ENCODE measurements at regions not wholly inside any gene's neighbourhood (a gene's known extent, or its start where the extent isn't known, plus 50 kb on each side); places are given as distances from the start of the nearest gene placed in this dataset.
"Not testable (repeated sequence)": the region's sequence is repeated elsewhere in the genome, so short reads cannot be mapped to it uniquely, and the experiment has no call there.

DNA sequence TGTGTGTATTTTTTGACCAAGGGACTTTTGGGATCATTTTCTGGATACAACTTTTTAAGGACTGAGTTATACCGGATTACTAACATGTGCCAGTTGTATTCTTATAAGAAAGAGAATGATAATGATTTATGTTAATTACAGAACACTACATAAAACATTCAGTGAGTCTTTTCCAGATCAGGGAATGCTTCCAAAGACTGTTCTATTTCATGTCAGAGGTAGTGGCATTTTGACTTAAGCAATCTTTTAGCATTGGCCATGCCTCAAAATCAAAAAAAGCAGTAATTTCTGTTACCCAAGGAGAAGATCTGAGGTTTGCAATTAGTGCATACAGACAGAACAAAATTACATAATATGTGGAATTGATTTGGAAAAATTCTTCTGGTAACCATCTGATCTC, 413.0 kb upstream of the CDH9 start:
- H2AFZ ChIP-seq (ENCODE audit: low read length), result no peak overlapping the region

DNA sequence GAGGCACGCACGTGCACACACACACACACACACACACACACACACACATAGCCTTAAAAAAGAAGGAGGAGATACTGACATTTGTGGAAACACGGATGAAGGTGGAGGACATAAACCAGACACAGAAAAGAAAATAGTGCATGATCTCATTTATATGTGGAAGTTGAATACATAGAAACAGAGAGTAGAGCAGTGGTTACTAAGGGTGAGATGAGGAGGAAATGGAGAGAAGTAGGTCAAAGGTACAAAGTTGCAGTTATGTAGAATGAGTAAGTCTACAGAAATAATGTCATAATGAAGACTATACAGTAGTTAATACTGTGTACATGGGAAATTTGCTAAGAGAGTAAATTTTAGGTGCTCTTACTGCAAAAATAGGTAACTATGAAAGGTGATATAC, 412.2 kb upstream of the CDH9 start:
- H3K27me3 ChIP-seq (ENCODE audit: insufficient read depth, low read length), result no peaks in the 10 kb centered on the region
- H3K36me3 ChIP-seq (ENCODE audit: insufficient read depth, low read length), result no peaks in the 10 kb centered on the region
- no peaks in the 10 kb centered on the region for H3K4me1 ChIP-seq (ENCODE audit: insufficient read depth, low read length)
- H3K4me3 ChIP-seq (ENCODE audit: insufficient read depth, low read length), result no peak overlapping the region
- H4K20me1 ChIP-seq (ENCODE audit: insufficient read depth, low read length), result no peaks in the 10 kb centered on the region
- H3K27ac ChIP-seq (ENCODE audit: low read depth, low read length), result no peak overlapping the region
- no peak for DNase-seq (ENCODE audit: insufficient read length, low spot score, missing footprints)
- no peak overlapping the region for H3K4me2 ChIP-seq (ENCODE audit: insufficient read depth, low read length)
- no peaks in the 10 kb centered on the region for H3K79me2 ChIP-seq (ENCODE audit: insufficient read depth, low read length)
- H2AFZ ChIP-seq (ENCODE audit: low read length), result peak overlapping the region; percentile 5
- no peaks in the 10 kb centered on the region for H3K9me3 ChIP-seq (ENCODE audit: low read depth, low read length)
- TF ChIP-seq, protein P1, sequence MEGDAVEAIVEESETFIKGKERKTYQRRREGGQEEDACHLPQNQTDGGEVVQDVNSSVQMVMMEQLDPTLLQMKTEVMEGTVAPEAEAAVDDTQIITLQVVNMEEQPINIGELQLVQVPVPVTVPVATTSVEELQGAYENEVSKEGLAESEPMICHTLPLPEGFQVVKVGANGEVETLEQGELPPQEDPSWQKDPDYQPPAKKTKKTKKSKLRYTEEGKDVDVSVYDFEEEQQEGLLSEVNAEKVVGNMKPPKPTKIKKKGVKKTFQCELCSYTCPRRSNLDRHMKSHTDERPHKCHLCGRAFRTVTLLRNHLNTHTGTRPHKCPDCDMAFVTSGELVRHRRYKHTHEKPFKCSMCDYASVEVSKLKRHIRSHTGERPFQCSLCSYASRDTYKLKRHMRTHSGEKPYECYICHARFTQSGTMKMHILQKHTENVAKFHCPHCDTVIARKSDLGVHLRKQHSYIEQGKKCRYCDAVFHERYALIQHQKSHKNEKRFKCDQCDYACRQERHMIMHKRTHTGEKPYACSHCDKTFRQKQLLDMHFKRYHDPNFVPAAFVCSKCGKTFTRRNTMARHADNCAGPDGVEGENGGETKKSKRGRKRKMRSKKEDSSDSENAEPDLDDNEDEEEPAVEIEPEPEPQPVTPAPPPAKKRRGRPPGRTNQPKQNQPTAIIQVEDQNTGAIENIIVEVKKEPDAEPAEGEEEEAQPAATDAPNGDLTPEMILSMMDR (IDR thresholded peaks at IDR 0.05; ENCODE audit: extremely low read depth, low read depth, low read length), result no peak

More for the DNA sequence above, 413.0 kb upstream of the CDH9 start:
- TF ChIP-seq, protein P1 (IDR thresholded peaks at IDR 0.05; ENCODE audit: extremely low read depth, low read depth, low read length), result no peak
- DNase-seq (ENCODE audit: insufficient read length, low spot score, missing footprints), result no peak
- Histone ChIP-seq H3K79me2 (ENCODE audit: insufficient read depth, low read length) (no peaks in the 10 kb centered on the region), H3K27me3 (ENCODE audit: insufficient read depth, low read length) (no peaks in the 10 kb centered on the region), H3K27ac (ENCODE audit: low read depth, low read length) (no peak overlapping the region), H3K4me2 (ENCODE audit: insufficient read depth, low read length) (no peak overlapping the region), H3K4me1 (ENCODE audit: insufficient read depth, low read length) (no peaks in the 10 kb centered on the region), H4K20me1 (ENCODE audit: insufficient read depth, low read length) (no peaks in the 10 kb centered on the region), H3K36me3 (ENCODE audit: insufficient read depth, low read length) (no peaks in the 10 kb centered on the region), H3K9me3 (ENCODE audit: low read depth, low read length) (no peaks in the 10 kb centered on the region), H3K4me3 (ENCODE audit: insufficient read depth, low read length) (no peak overlapping the region)

DNA sequence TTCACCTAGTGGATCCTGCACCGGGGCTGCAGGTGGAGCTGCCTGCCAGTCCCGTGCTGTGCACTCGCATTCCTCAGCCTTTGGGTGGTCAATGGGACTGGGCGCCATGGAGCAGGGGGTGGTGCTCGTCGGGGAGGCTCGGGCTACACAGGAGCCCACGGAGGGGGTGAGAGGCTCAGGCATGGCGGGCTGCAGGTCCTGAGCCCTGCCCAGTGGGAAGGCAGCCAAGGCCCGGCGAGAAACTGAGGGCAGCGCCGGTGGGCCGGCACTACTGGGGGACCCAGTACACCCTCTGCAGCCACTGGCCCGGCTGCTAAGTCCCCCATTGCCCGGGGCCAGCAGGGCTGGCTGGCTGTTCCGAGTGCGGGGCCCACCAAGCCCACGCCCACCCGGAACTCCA, 401.0 kb upstream of the CDH9 start:
- not testable (repeated sequence) for H3K4me3 ChIP-seq (ENCODE audit: insufficient read depth, low read length); H3K4me2 ChIP-seq (ENCODE audit: insufficient read depth, low read length); H2AFZ ChIP-seq (ENCODE audit: low read length); H3K27ac ChIP-seq (ENCODE audit: low read depth, low read length); H3K79me2 ChIP-seq (ENCODE audit: insufficient read depth, low read length); DNase-seq (ENCODE audit: insufficient read length, low spot score, missing footprints); H3K9me3 ChIP-seq (ENCODE audit: low read depth, low read length); H3K36me3 ChIP-seq (ENCODE audit: insufficient read depth, low read length); H3K27me3 ChIP-seq (ENCODE audit: insufficient read depth, low read length); H3K4me1 ChIP-seq (ENCODE audit: insufficient read depth, low read length); H4K20me1 ChIP-seq (ENCODE audit: insufficient read depth, low read length)

DNA sequence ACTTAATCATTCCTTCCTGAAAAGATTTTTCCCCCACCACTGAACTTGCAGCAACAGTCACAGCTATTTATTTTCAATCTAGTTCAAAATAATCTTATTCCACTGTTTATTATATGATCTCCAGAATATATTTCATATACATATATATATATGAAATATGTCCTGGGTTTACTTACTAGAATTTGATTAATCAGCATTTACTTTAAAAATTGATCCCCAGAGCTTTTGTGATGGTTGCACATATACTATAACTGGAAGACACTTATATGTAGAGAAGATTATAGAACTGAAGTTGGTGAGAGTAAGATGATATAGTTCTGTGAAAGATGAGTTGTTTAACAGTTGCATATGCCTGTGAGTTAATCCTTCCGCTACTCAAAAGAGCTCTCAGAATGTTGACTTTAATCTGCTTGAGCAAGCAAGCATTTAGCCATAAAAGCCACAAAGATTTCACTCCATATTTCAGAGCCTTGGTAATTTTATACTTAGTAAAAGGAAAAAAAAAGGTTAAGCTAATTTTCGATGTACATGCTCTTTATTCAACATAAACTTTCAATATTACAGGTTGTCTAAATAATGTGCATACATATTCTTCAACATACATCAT, 399.3 kb upstream of the CDH9 start:
- no peak overlapping the region for H3K4me3 ChIP-seq (ENCODE audit: insufficient read depth, low read length)
- H2AFZ ChIP-seq (ENCODE audit: low read length), result no peak overlapping the region
- no peaks in the 10 kb centered on the region for H3K9me3 ChIP-seq (ENCODE audit: low read depth, low read length)
- no peaks in the 10 kb centered on the region for H3K27me3 ChIP-seq (ENCODE audit: insufficient read depth, low read length)
- no peak overlapping the region for H3K27ac ChIP-seq (ENCODE audit: low read depth, low read length)
- TF ChIP-seq, protein P1 (IDR thresholded peaks at IDR 0.05; ENCODE audit: extremely low read depth, low read depth, low read length), result no peak
- peak; percentile 43 for DNase-seq (ENCODE audit: insufficient read length, low spot score, missing footprints)
- H4K20me1 ChIP-seq (ENCODE audit: insufficient read depth, low read length), result no peaks in the 10 kb centered on the region
- H3K36me3 ChIP-seq (ENCODE audit: insufficient read depth, low read length), result no peaks in the 10 kb centered on the region
- H3K4me2 ChIP-seq (ENCODE audit: insufficient read depth, low read length), result no peak overlapping the region
- H3K79me2 ChIP-seq (ENCODE audit: insufficient read depth, low read length), result no peaks in the 10 kb centered on the region
- no peaks in the 10 kb centered on the region for H3K4me1 ChIP-seq (ENCODE audit: insufficient read depth, low read length)

Data from osteoblast (primary cell).